Thoracic aorta (tissue), 2 donors: ENCODE measurements at regions not wholly inside any gene's neighbourhood (a gene's known extent, or its start where the extent isn't known, plus 50 kb on each side); places are given as distances from the start of the nearest gene placed in this dataset.

ENCODE experiments used
- ATAC-seq: fragments of 150-250 bp; one replicate; pipeline ENCODE4 v1.8.0; 2017; ENCODE audit warnings: low read depth; ENCODE audit not compliant: insufficient number of reproducible peaks, low FRiP score
- DNase-seq: peaks from one replicate; pipeline ENCODE4 v3.0.0-alpha.2; 2020; ENCODE audit warnings: low spot score
- H3K27ac ChIP-seq, 2 donors: fragments of 200-600 bp; sonication (generic); 1 replicate in 1 of 2; 2 replicates in 1 of 2; pipeline ENCODE4 v1.5.1; 2016; ENCODE audit warnings: mild to moderate bottlenecking in 2 of 2, moderate library complexity in 2 of 2
- H3K27me3 ChIP-seq: fragments of 200-600 bp; sonication (generic); replicated peaks from 2 replicates; pipeline ENCODE4 v1.6.0; 2016; ENCODE audit warnings: mild to moderate bottlenecking; ENCODE audit not compliant: insufficient read depth
- H3K36me3 ChIP-seq: fragments of 200-600 bp; sonication (generic); one replicate; pipeline ENCODE4 v1.5.1; 2016
- H3K4me1 ChIP-seq, 2 donors: fragments of 200-600 bp; sonication (generic); 1 replicate in 1 of 2; 2 replicates in 1 of 2; pipeline versions ENCODE4 v1.5.1 to v1.6.0; 2016; ENCODE audit warnings: low read depth in 2 of 2, mild to moderate bottlenecking in 1 of 2; ENCODE audit not compliant: control insufficient read depth in 1 of 2
- H3K4me3 ChIP-seq: fragments of 200-600 bp; sonication (generic); 2 replicates; pipeline ENCODE4 v1.5.1; 2016; ENCODE audit warnings: mild to moderate bottlenecking
- H3K9me3 ChIP-seq: fragments of 200-600 bp; sonication (generic); 2 replicates; pipeline ENCODE4 v1.5.1; 2016
- CTCF ChIP-seq: fragments of 200-600 bp; sonication (generic); IDR thresholded peaks from one replicate; pipeline ENCODE4 v1.5.1; 2019; ENCODE audit warnings: antibody characterized with exemption

- Histone ChIP-seq H3K4me3 (no peak overlapping the region), H3K36me3 (no peaks in the 10 kb centered on the region), H3K27me3 (no peaks in the 10 kb centered on the region), H3K27ac (no peak overlapping the region), H3K4me1 (peaks cover 14 to 24% of the 10 kb centered on the region in 2 donors), H3K9me3 (no peaks in the 10 kb centered on the region)
- no peak for TF ChIP-seq CTCF
- ATAC-seq (no peak), DNase-seq (no peak)
Measured at GRCh38 chr10:3455385-3456334, 283.1 kb upstream of the PITRM1 start.

GRCh38 chr10:3452683-3453361, 280.2 kb upstream of the PITRM1 start:
- H3K36me3 ChIP-seq, result no peaks in the 10 kb centered on the region
- no peaks in the 10 kb centered on the region for H3K9me3 ChIP-seq
- no peak for DNase-seq
- peaks cover 14 to 24% of the 10 kb centered on the region in 2 donors for H3K4me1 ChIP-seq
- H3K27ac ChIP-seq, result peak overlapping the region; percentile 64 to 82
- peak overlapping the region; percentile 56 for H3K4me3 ChIP-seq
- H3K27me3 ChIP-seq, result no peaks in the 10 kb centered on the region
- TF ChIP-seq CTCF, result no peak
- peak; percentile 14 for ATAC-seq

- Histone ChIP-seq H3K9me3 (no peaks in the 10 kb centered on the region), H3K4me1 (peaks cover 14 to 24% of the 10 kb centered on the region in 2 donors), H3K27ac (peak overlapping the region; percentile 64 to 82), H3K4me3 (peak overlapping the region; percentile 56), H3K27me3 (no peaks in the 10 kb centered on the region), H3K36me3 (no peaks in the 10 kb centered on the region)
- ATAC-seq (peak; percentile 86), DNase-seq (no peak)
- peak; percentile 49 for TF ChIP-seq CTCF
Measured at GRCh38 chr10:3452173-3452626, 279.6 kb upstream of the PITRM1 start.

DNA sequence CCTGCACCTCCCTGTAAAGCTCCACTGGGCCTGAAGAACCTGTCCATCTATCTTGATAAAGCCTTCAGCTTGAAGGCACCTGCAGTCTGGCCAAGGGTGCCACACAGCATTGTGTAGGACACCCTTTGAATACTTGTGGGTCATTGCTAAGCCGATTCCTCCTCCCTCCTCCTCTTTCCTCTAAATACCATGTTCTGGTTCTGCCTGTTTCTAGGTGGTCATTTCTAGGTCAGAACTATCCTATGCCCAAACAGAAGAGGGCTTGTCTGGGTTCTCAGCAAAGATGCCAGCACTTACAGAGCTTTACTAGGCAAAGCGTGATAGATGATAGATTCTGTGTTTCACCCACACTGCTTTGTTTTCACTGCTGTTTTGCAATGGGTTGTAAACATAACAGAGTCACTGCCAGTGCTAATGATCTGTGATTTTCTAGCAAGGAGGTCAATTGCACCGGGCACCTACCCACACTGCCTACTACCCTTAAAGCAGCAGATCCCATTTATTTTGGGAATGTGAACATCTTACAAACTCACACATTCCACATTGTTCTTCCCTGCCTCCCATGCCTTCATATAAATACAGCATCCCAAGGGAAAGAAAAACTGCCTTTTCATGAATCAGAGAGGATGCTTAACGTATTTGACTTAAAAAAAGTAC, 279.1 kb upstream of the PITRM1 start:
- no peaks in the 10 kb centered on the region for H3K27me3 ChIP-seq
- H3K36me3 ChIP-seq, result no peaks in the 10 kb centered on the region
- no peak for TF ChIP-seq CTCF
- peak overlapping the region; percentile 64 to 82 for H3K27ac ChIP-seq
- no peaks in the 10 kb centered on the region for H3K9me3 ChIP-seq
- peaks cover 14 to 24% of the 10 kb centered on the region in 2 donors for H3K4me1 ChIP-seq
- H3K4me3 ChIP-seq, result peak overlapping the region; percentile 56
- DNase-seq (no peak), ATAC-seq (no peak)

DNA sequence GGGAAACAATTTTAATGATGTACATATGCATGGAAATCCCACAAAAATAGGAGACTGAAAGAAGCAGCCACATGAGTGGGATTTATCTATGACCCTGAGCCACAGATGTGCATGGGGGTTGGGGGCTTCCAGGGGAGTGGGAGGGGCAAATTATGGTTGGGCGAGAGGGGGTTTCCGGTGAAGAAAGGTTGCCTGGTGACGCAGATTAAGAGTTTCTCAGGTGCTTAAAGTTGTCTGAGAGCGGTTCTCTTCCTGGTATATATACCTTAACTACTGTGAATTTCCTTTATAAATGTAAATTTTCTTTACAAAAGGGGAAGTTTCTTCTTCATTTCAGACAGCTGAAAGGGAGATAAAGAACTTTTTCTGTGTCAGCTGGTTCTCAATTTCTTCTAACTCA, 273.6 kb upstream of the PITRM1 start:
- Histone ChIP-seq H3K4me1 (no peaks in the 10 kb centered on the region), H3K27ac (no peak overlapping the region), H3K27me3 (no peaks in the 10 kb centered on the region), H3K36me3 (no peaks in the 10 kb centered on the region), H3K9me3 (no peaks in the 10 kb centered on the region), H3K4me3 (no peak overlapping the region)
- ATAC-seq, result no peak
- TF ChIP-seq CTCF, result no peak
- DNase-seq, result no peak
